Fibroblast of peridontal ligament (primary cell): ENCODE measurements at regions not wholly inside any gene's neighbourhood (a gene's known extent, or its start where the extent isn't known, plus 50 kb on each side); places are given as distances from the start of the nearest gene placed in this dataset.
"Not testable (repeated sequence)": the region's sequence is repeated elsewhere in the genome, so short reads cannot be mapped to it uniquely, and the experiment has no call there.

Experiments
- DNase-seq: peaks from one replicate; pipeline ENCODE4 v3.0.0-alpha.2; 2010; ENCODE audit errors: extremely low read depth

GRCh38 chr14:30260833-30261607 is 297.9 kb upstream of the G2E3 start:
- no peak for DNase-seq

- no peak for DNase-seq
Measured at GRCh38 chr14:30264161-30264560, 294.8 kb upstream of the G2E3 start.

GRCh38 chr14:30266290-30266689 is 292.7 kb upstream of the G2E3 start:
- no peak for DNase-seq

- no peak for DNase-seq
Measured at GRCh38 chr14:30267141-30267540, 291.8 kb upstream of the G2E3 start.

GRCh38 chr14:30270200-30271161 is 288.5 kb upstream of the G2E3 start:
- peak; percentile 79 for DNase-seq

GRCh38 chr14:30271811-30272323 is 287.1 kb upstream of the G2E3 start:
- DNase-seq: no peak

- no peak for DNase-seq
Measured at GRCh38 chr14:30272848-30273832, 285.8 kb upstream of the G2E3 start.

GRCh38 chr14:30275604-30276003 is 283.4 kb upstream of the G2E3 start:
- no peak for DNase-seq

- DNase-seq: no peak
Measured at GRCh38 chr14:30277268-30277667, 281.7 kb upstream of the G2E3 start.

GRCh38 chr14:30278856-30279255 is 280.1 kb upstream of the G2E3 start:
- not testable (repeated sequence) for DNase-seq

- DNase-seq: peak; percentile 64
Measured at GRCh38 chr14:30283822-30284446, 275.0 kb upstream of the G2E3 start.

GRCh38 chr14:30284808-30285207 is 274.1 kb upstream of the G2E3 start:
- DNase-seq: no peak

- DNase-seq: no peak
Measured at GRCh38 chr14:30287579-30288445, 271.1 kb upstream of the G2E3 start.

- DNase-seq: no peak
Measured at GRCh38 chr14:30290001-30290400, 269.0 kb upstream of the G2E3 start.

- peak; percentile 83 for DNase-seq
Measured at GRCh38 chr14:30291216-30291615, 267.7 kb upstream of the G2E3 start.

- no peak for DNase-seq
Measured at GRCh38 chr14:30292541-30292940, 266.4 kb upstream of the G2E3 start.

- no peak for DNase-seq
Measured at GRCh38 chr14:30295980-30296379, 263.0 kb upstream of the G2E3 start.

- DNase-seq: no peak
Measured at GRCh38 chr14:30296931-30297405, 262.0 kb upstream of the G2E3 start.

- no peak for DNase-seq
Measured at GRCh38 chr14:30297876-30298795, 260.8 kb upstream of the G2E3 start.
